Endothelial cell of umbilical vein (primary cell): ENCODE measurements at regions not wholly inside any gene's neighbourhood (a gene's known extent, or its start where the extent isn't known, plus 50 kb on each side); places are given as distances from the start of the nearest gene placed in this dataset.

Experiments used
- BruUV-seq: library from RNA; stranded (reverse); fragments of 400-500 nt; replicated peaks from 2 replicates; lab custom pipeline; 2021; lab: Mats Ljungman, UMichigan
- CTCF ChIA-PET: fragments of 300-600, 350-600 bp; sonication (Branson Sonifier 250); formaldehyde crosslinking; loops from one replicate; lab custom pipeline; 2021; ENCODE audit warnings: antibody characterized with exemption, inconsistent platforms; lab: Charles Lee
- POLR2A ChIA-PET: fragments of 300-600, 350-600 bp; sonication (Branson Sonifier 250); formaldehyde crosslinking; loops from one replicate; lab custom pipeline; 2021; ENCODE audit warnings: antibody characterized with exemption, inconsistent platforms; lab: Charles Lee
- DNase-seq: peaks from one replicate; pipeline ENCODE4 v3.0.0-alpha.2; 2011; ENCODE audit warnings: low read depth, low spot score
- FAIRE-seq: peaks from 2 replicates; lab custom pipeline; 2011; peaks lifted over from hg19 to GRCh38; lab: Jason Lieb, UNC
- H2AFZ ChIP-seq: 2 replicates; pipeline ENCODE4 v1.6.0; 2012; ENCODE audit warnings: low read depth, low read length, control low read depth, inconsistent platforms
- H3K27ac ChIP-seq: 2 replicates; pipeline ENCODE4 v1.5.1; 2011; ENCODE audit warnings: low read depth, mild to moderate bottlenecking, control low read depth, low read length, moderate library complexity; ENCODE audit not compliant: insufficient read depth
- H3K27me3 ChIP-seq, 2 experiments: 2 replicates each; pipeline versions ENCODE4 v1.6.0 to v1.6.1; 2011; ENCODE audit warnings: low read length in 2 of 2, mixed read lengths in 1 of 2; ENCODE audit not compliant: control insufficient read depth in 2 of 2, insufficient read depth in 2 of 2
- H3K36me3 ChIP-seq, 2 experiments: 2 replicates in 1 of 2; 3 replicates in 1 of 2; pipeline ENCODE4 v1.5.1; 2011; ENCODE audit warnings: low read length in 2 of 2, mild to moderate bottlenecking in 1 of 2, moderate library complexity in 1 of 2; ENCODE audit not compliant: control insufficient read depth in 2 of 2, insufficient read depth in 2 of 2; ENCODE audit errors: extremely low read depth in 1 of 2
- H3K4me1 ChIP-seq: 3 replicates; pipeline ENCODE4 v1.5.1; 2011; ENCODE audit warnings: mild to moderate bottlenecking, low read length; ENCODE audit not compliant: control insufficient read depth, insufficient read depth; ENCODE audit errors: extremely low read depth
- H3K4me2 ChIP-seq: 2 replicates; pipeline ENCODE4 v1.6.1; 2011; ENCODE audit warnings: low read length, control low read depth, mixed read lengths; ENCODE audit not compliant: insufficient read depth
- H3K4me3 ChIP-seq, 3 experiments: fragments of 200-600 bp in 1 of 3; sonication (generic), shearing (Covaris generic) in 1 of 3; replicated peaks in 1 of 3; 2 replicates each; pipeline ENCODE4 v1.5.1; 2011 to 2016; ENCODE audit warnings: control low read depth in 3 of 3, low read length in 3 of 3, mild to moderate bottlenecking in 2 of 3, inconsistent platforms in 1 of 3, low read depth in 1 of 3, moderate library complexity in 1 of 3; ENCODE audit not compliant: insufficient read depth in 1 of 3
- H3K79me2 ChIP-seq: 2 replicates; pipeline ENCODE4 v1.6.0; 2012; ENCODE audit warnings: low read length, inconsistent platforms; ENCODE audit not compliant: control insufficient read depth, insufficient read depth
- H3K9ac ChIP-seq: replicated peaks from 2 replicates; pipeline ENCODE3; 2011; ENCODE audit warnings: low read length, control low read depth; ENCODE audit not compliant: insufficient read depth; ENCODE audit errors: extremely low read depth
- H3K9me1 ChIP-seq: replicated peaks from 3 replicates; pipeline ENCODE4 v1.6.0; 2011; ENCODE audit warnings: mild to moderate bottlenecking, low read length; ENCODE audit not compliant: control insufficient read depth, insufficient read depth; ENCODE audit errors: extremely low read depth
- H3K9me3 ChIP-seq: replicated peaks from 2 replicates; pipeline ENCODE4 v1.5.1; 2012; ENCODE audit warnings: low read length, inconsistent platforms; ENCODE audit not compliant: control insufficient read depth, insufficient read depth
- H4K20me1 ChIP-seq: replicated peaks from 2 replicates; pipeline ENCODE3; 2011; ENCODE audit warnings: mild to moderate bottlenecking, low read length; ENCODE audit not compliant: control insufficient read depth, insufficient read depth; ENCODE audit errors: extremely low read depth
- EZH2 ChIP-seq: IDR thresholded peaks from 2 replicates; pipeline ENCODE4 v1.6.1; 2012; ENCODE audit warnings: borderline replicate concordance, low read depth, mild to moderate bottlenecking, moderate library complexity, low read length, inconsistent platforms; ENCODE audit not compliant: severe bottlenecking
- FOS ChIP-seq: IDR thresholded peaks from 2 replicates; pipeline ENCODE4 v1.6.1; 2011; ENCODE audit warnings: mild to moderate bottlenecking, low read length, moderate library complexity, borderline replicate concordance; ENCODE audit not compliant: insufficient read depth
- GATA2 ChIP-seq: IDR thresholded peaks from 2 replicates; pipeline ENCODE4 v1.7.0; 2011; ENCODE audit warnings: low read depth, mild to moderate bottlenecking, moderate library complexity, mixed read lengths, low read length; ENCODE audit not compliant: insufficient read length, insufficient read depth
- JUN ChIP-seq: IDR thresholded peaks from 2 replicates; pipeline ENCODE4 v1.6.1; 2011; ENCODE audit warnings: borderline replicate concordance, low read depth; ENCODE audit not compliant: insufficient read length, insufficient read depth
- MYC ChIP-seq: IDR thresholded peaks from one replicate; pipeline ENCODE4 v1.6.1; 2011; ENCODE audit warnings: mild to moderate bottlenecking, low read depth, low read length
- POLR2A ChIP-seq: IDR thresholded peaks from 2 replicates; pipeline ENCODE4 v1.6.1; 2012; ENCODE audit warnings: low read depth, mild to moderate bottlenecking, control low read depth, low read length
- POLR2AphosphoS5 ChIP-seq: IDR thresholded peaks from 2 replicates; pipeline ENCODE4 v1.6.1; 2012; ENCODE audit warnings: low read depth, mild to moderate bottlenecking, control low read depth, low read length, moderate library complexity; ENCODE audit not compliant: insufficient read depth
- dilution Hi-C: fragments of 300-500 bp; cut with MboI; formaldehyde crosslinking; loops from one replicate; pipeline ENCODE4 v1.15.0; 2019; ENCODE audit warnings: low sequenced_read_pairs; ENCODE audit not compliant: extremely low pct_ligation_motif_present
- intact Hi-C: fragments of 100-400 bp; cut with micrococcal nuclease; formaldehyde crosslinking; loops from one replicate; pipeline ENCODE4 v1.10.0; 2022
- TF ChIP-seq, protein P1 (sequence below): IDR thresholded peaks from 2 replicates; pipeline ENCODE4 v1.6.1; 2011; ENCODE audit not compliant: insufficient read depth, insufficient read length
- TF ChIP-seq, protein P2 (sequence below), 2 donors: IDR thresholded peaks; 1 replicate in 1 of 2; 2 replicates in 1 of 2; pipeline ENCODE4 v1.5.1; 2011; ENCODE audit warnings: low read length in 2 of 2, mild to moderate bottlenecking in 2 of 2, moderate library complexity in 2 of 2, control low read depth in 1 of 2, inconsistent platforms in 1 of 2, low read depth in 1 of 2; ENCODE audit not compliant: insufficient read depth in 1 of 2; ENCODE audit errors: extremely low read depth in 1 of 2

- intact Hi-C loops (no loop called here), dilution Hi-C loops (no loop called here)
- TF ChIP-seq POLR2AphosphoS5 (no peak), EZH2 (no peak), FOS (no peak), GATA2 (no peak), MYC (no peak), JUN (no peak), POLR2A (no peak)
- TF ChIP-seq, protein P1, sequence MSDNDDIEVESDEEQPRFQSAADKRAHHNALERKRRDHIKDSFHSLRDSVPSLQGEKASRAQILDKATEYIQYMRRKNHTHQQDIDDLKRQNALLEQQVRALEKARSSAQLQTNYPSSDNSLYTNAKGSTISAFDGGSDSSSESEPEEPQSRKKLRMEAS, result no peak
- TF ChIP-seq, protein P2, sequence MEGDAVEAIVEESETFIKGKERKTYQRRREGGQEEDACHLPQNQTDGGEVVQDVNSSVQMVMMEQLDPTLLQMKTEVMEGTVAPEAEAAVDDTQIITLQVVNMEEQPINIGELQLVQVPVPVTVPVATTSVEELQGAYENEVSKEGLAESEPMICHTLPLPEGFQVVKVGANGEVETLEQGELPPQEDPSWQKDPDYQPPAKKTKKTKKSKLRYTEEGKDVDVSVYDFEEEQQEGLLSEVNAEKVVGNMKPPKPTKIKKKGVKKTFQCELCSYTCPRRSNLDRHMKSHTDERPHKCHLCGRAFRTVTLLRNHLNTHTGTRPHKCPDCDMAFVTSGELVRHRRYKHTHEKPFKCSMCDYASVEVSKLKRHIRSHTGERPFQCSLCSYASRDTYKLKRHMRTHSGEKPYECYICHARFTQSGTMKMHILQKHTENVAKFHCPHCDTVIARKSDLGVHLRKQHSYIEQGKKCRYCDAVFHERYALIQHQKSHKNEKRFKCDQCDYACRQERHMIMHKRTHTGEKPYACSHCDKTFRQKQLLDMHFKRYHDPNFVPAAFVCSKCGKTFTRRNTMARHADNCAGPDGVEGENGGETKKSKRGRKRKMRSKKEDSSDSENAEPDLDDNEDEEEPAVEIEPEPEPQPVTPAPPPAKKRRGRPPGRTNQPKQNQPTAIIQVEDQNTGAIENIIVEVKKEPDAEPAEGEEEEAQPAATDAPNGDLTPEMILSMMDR (IDR thresholded peaks at IDR 0.05; ENCODE audit: extremely low read depth in 1 of 2, insufficient read depth in 1 of 2, low read depth in 1 of 2, low read length in 2 of 2), result no peak
- Histone ChIP-seq H3K9ac (no peak overlapping the region), H3K79me2 (no peaks in the 10 kb centered on the region), H3K4me2 (no peak overlapping the region), H2AFZ (no peak overlapping the region), H4K20me1 (no peaks in the 10 kb centered on the region), H3K36me3 (no peaks in the 10 kb centered on the region), H3K4me1 (no peaks in the 10 kb centered on the region), H3K9me3 (no peaks in the 10 kb centered on the region), H3K9me1 (no peaks in the 10 kb centered on the region), H3K4me3 (no peak overlapping the region), H3K27ac (no peak overlapping the region), H3K27me3 (no peaks in the 10 kb centered on the region)
- ChIA-PET CTCF (interaction anchor here (0.6 kb wide), 1 partner anchor 110 kb away, joined by 3 read pairs; no protein-coding TSS in a partner anchor), POLR2A (no interaction called here)
- BruUV-seq, result no TSS peak
- FAIRE-seq, result no peak
- no peak for DNase-seq
Observed at GRCh38 chr1:244114892-244115291, 63.8 kb downstream of the ZBTB18 start.
